IMR-90 (cell line): ENCODE measurements at regions not wholly inside any gene's neighbourhood (a gene's known extent, or its start where the extent isn't known, plus 50 kb on each side); places are given as distances from the start of the nearest gene placed in this dataset.

ENCODE experiments used
- ATAC-seq: fragments of 200-7000 bp; cut with Tn5 transposase; 2 replicates; pipeline ENCODE4 v1.9.1; 2020; ENCODE audit warnings: low read depth, mild to moderate bottlenecking, moderate library complexity
- BruUV-seq: library from RNA; stranded (reverse); fragments of 400-500 nt; replicated peaks from 2 replicates; lab custom pipeline; 2021; lab: Mats Ljungman, UMichigan
- CTCF ChIA-PET: fragments of 300-600 bp; formaldehyde crosslinking; extraction: SDS; loops from one replicate; lab custom pipeline; 2021; ENCODE audit warnings: antibody characterized with exemption; lab: Yijun Ruan, JAX
- POLR2A ChIA-PET: fragments of 300-600 bp; sonication (Branson Sonifier 250); formaldehyde crosslinking; loops from one replicate; lab custom pipeline; 2022; ENCODE audit warnings: antibody characterized with exemption; ENCODE audit not compliant: unreplicated experiment; lab: Charles Lee
- DNase-seq: peaks from one replicate; pipeline ENCODE4 v3.0.0; 2013
- H2AFZ ChIP-seq: replicated peaks from 2 replicates; pipeline ENCODE3; 2013; ENCODE audit warnings: low read length, mild to moderate bottlenecking; ENCODE audit not compliant: poor library complexity
- H2AK5ac ChIP-seq: 2 replicates; pipeline ENCODE4 v1.6.1; 2013; ENCODE audit warnings: low read depth, low read length, inconsistent platforms
- H2AK9ac ChIP-seq: replicated peaks from 2 replicates; pipeline ENCODE3; 2013; ENCODE audit warnings: mild to moderate bottlenecking, low read depth, low read length, moderate library complexity; ENCODE audit not compliant: poor library complexity
- H2BK120ac ChIP-seq: 2 replicates; pipeline ENCODE4 v1.6.1; 2013; ENCODE audit warnings: low read depth, low read length, inconsistent platforms
- H2BK15ac ChIP-seq: 3 replicates; pipeline ENCODE4 v1.6.1; 2013; ENCODE audit warnings: low read depth, low read length, inconsistent platforms
- H2BK20ac ChIP-seq: 2 replicates; pipeline ENCODE4 v1.6.1; 2013; ENCODE audit warnings: low read depth, mild to moderate bottlenecking, inconsistent platforms, low read length, moderate library complexity
- H2BK5ac ChIP-seq: 2 replicates; pipeline ENCODE4 v1.6.1; 2013; ENCODE audit warnings: mild to moderate bottlenecking, low read depth, low read length, inconsistent platforms; ENCODE audit not compliant: poor library complexity, severe bottlenecking
- H3K14ac ChIP-seq: replicated peaks from 2 replicates; pipeline ENCODE4 v1.6.1; 2013; ENCODE audit warnings: low read depth, low read length, inconsistent platforms
- H3K18ac ChIP-seq: 2 replicates; pipeline ENCODE4 v1.6.1; 2013; ENCODE audit warnings: low read depth, low read length, control low read depth
- H3K23ac ChIP-seq: 2 replicates; pipeline ENCODE4 v1.6.1; 2013; ENCODE audit warnings: low read depth, low read length, inconsistent platforms
- H3K27ac ChIP-seq: 2 replicates; pipeline ENCODE4 v1.5.1; 2013; ENCODE audit warnings: mild to moderate bottlenecking, control low read depth, low read length; ENCODE audit not compliant: insufficient read depth
- H3K27me3 ChIP-seq: 2 replicates; pipeline ENCODE4 v1.6.1; 2013; ENCODE audit warnings: low read length; ENCODE audit not compliant: control insufficient read depth, insufficient read depth
- H3K36me3 ChIP-seq: 2 replicates; pipeline ENCODE4 v1.6.1; 2013; ENCODE audit warnings: low read length, mixed read lengths; ENCODE audit not compliant: control insufficient read depth, insufficient read depth
- H3K4ac ChIP-seq: 2 replicates; pipeline ENCODE4 v1.6.1; 2013; ENCODE audit warnings: low read depth, low read length, inconsistent platforms
- H3K4me1 ChIP-seq: 2 replicates; pipeline ENCODE4 v1.6.1; 2013; ENCODE audit warnings: low read length, mixed read lengths; ENCODE audit not compliant: control insufficient read depth, insufficient read depth
- H3K4me2 ChIP-seq: 2 replicates; pipeline ENCODE4 v1.6.1; 2013; ENCODE audit warnings: low read depth, mild to moderate bottlenecking, control low read depth, low read length, moderate library complexity
- H3K4me3 ChIP-seq: 2 replicates; pipeline ENCODE4 v1.5.1; 2013; ENCODE audit warnings: low read depth, mild to moderate bottlenecking, control low read depth, low read length, moderate library complexity; ENCODE audit not compliant: insufficient read depth
- H3K56ac ChIP-seq: 2 replicates; pipeline ENCODE4 v1.6.1; 2013; ENCODE audit warnings: low read length, inconsistent platforms; ENCODE audit not compliant: insufficient read depth; ENCODE audit errors: extremely low read depth
- H3K79me1 ChIP-seq, 2 experiments: 2 replicates each; pipeline ENCODE4 v1.6.1; 2013; ENCODE audit warnings: low read length in 2 of 2, inconsistent platforms in 1 of 2, low read depth in 1 of 2
- H3K9ac ChIP-seq: 2 replicates; pipeline ENCODE4 v1.6.1; 2013; ENCODE audit warnings: low read depth, low read length, control low read depth
- H3K9me1 ChIP-seq: 2 replicates; pipeline ENCODE4 v1.6.1; 2013; ENCODE audit warnings: low read length, inconsistent platforms; ENCODE audit not compliant: insufficient read depth
- H3K9me3 ChIP-seq: 2 replicates; pipeline ENCODE4 v1.6.1; 2013; ENCODE audit warnings: low read length; ENCODE audit not compliant: control insufficient read depth, insufficient read depth
- H4K20me1 ChIP-seq: 2 replicates; pipeline ENCODE4 v1.6.1; 2013; ENCODE audit warnings: low read length, inconsistent platforms; ENCODE audit not compliant: insufficient read depth
- H4K5ac ChIP-seq: 2 replicates; pipeline ENCODE4 v1.6.1; 2013; ENCODE audit warnings: mild to moderate bottlenecking, low read depth, low read length, control low read depth
- H4K8ac ChIP-seq, 2 experiments: 2 replicates each; pipeline ENCODE4 v1.6.1; 2013; ENCODE audit warnings: low read depth in 2 of 2, low read length in 2 of 2, control low read depth in 1 of 2, inconsistent platforms in 1 of 2
- H4K91ac ChIP-seq: 2 replicates; pipeline ENCODE4 v1.6.1; 2013; ENCODE audit warnings: low read depth, low read length, inconsistent platforms; ENCODE audit not compliant: insufficient read depth
- BHLHE40 ChIP-seq: fragments of 150-350 bp; IDR thresholded peaks from 2 replicates; pipeline ENCODE4 v1.6.1; 2016; ENCODE audit warnings: mild to moderate bottlenecking, low read depth, low read length
- CEBPB ChIP-seq: IDR thresholded peaks from 2 replicates; pipeline ENCODE4 v1.6.1; 2012; ENCODE audit warnings: low read depth, low read length, improper control_type of control experiment
- CHD1 ChIP-seq: IDR thresholded peaks from 2 replicates; pipeline ENCODE4 v1.6.1; 2012; ENCODE audit warnings: low read depth, low read length, improper control_type of control experiment
- FOS ChIP-seq: fragments of 150-350 bp; IDR thresholded peaks from 2 replicates; pipeline ENCODE4 v1.6.1; 2016; ENCODE audit warnings: low read depth, low read length
- MAFK ChIP-seq: IDR thresholded peaks from 2 replicates; pipeline ENCODE4 v1.6.1; 2012; ENCODE audit warnings: low read depth, low read length, improper control_type of control experiment
- MAZ ChIP-seq: IDR thresholded peaks from 2 replicates; pipeline ENCODE4 v1.6.1; 2012; ENCODE audit warnings: low read depth, mild to moderate bottlenecking, low read length, improper control_type of control experiment, moderate library complexity, borderline replicate concordance
- MXI1 ChIP-seq: IDR thresholded peaks from 2 replicates; pipeline ENCODE4 v1.6.1; 2012; ENCODE audit warnings: low read depth, mild to moderate bottlenecking, low read length, moderate library complexity, borderline replicate concordance
- NFE2L2 ChIP-seq: fragments of 150-350 bp; IDR thresholded peaks from 2 replicates; pipeline ENCODE4 v1.6.1; 2016; ENCODE audit warnings: low read depth, mild to moderate bottlenecking, low read length
- POLR2A ChIP-seq: IDR thresholded peaks from 2 replicates; pipeline ENCODE4 v1.6.1; 2012; ENCODE audit warnings: mild to moderate bottlenecking, low read depth, low read length
- RAD21 ChIP-seq: IDR thresholded peaks from 2 replicates; pipeline ENCODE4 v1.6.1; 2012; ENCODE audit warnings: low read length, improper control_type of control experiment
- RCOR1 ChIP-seq: IDR thresholded peaks from 2 replicates; pipeline ENCODE4 v1.6.1; 2012; ENCODE audit warnings: mild to moderate bottlenecking, low read length, improper control_type of control experiment; ENCODE audit not compliant: insufficient replicate concordance
- RFX5 ChIP-seq: IDR thresholded peaks from 2 replicates; pipeline ENCODE4 v1.8.0; 2012; ENCODE audit warnings: low read depth, mild to moderate bottlenecking, low read length, moderate library complexity
- SMC3 ChIP-seq: fragments of 150-350 bp; IDR thresholded peaks from 2 replicates; pipeline ENCODE4 v1.6.1; 2016; ENCODE audit warnings: low read depth, mild to moderate bottlenecking, antibody characterized with exemption, low read length, moderate library complexity
- USF2 ChIP-seq: fragments of 150-350 bp; IDR thresholded peaks from 2 replicates; pipeline ENCODE4 v1.6.1; 2017; ENCODE audit warnings: mild to moderate bottlenecking, antibody characterized with exemption, low read length, low read depth
- WGBS, 2 experiments: methylation state at CpG; one replicate each; pipeline versions ENCODE4 v1.1.5 to v1.1.7; 2013; ENCODE audit warnings: missing lambda C conversion rate in 2 of 2; ENCODE audit not compliant: insufficient read length in 1 of 2; ENCODE audit errors: extremely low coverage in 2 of 2; 5-methylcytosine and 5-hydroxymethylcytosine counted together
- dilution Hi-C: fragments of 300-500 bp; cut with HindIII; formaldehyde crosslinking; loops from one replicate; pipeline ENCODE4 v1.14.3; 2018; ENCODE audit warnings: low sequenced_read_pairs; ENCODE audit not compliant: unreplicated experiment
- in situ Hi-C: fragments of 300-500 bp; cut with MboI; formaldehyde crosslinking; loops from 3 replicates; pipeline ENCODE4 v1.14.3; 2019; ENCODE audit warnings: low sequenced_read_pairs, inconsistent platforms, mixed read lengths
- intact Hi-C: fragments of 100-400 bp; cut with micrococcal nuclease; formaldehyde crosslinking; loops from 2 replicates; pipeline ENCODE4 v1.10.0; 2022
- TF ChIP-seq, protein P1 (sequence below): conservative IDR thresholded peaks from 2 replicates; pipeline ENCODE4 v1.5.1; 2012; ENCODE audit warnings: mild to moderate bottlenecking, low read depth, low read length, improper control_type of control experiment
- TF ChIP-seq, protein P2 (sequence below): fragments of 150-350 bp; IDR thresholded peaks from 2 replicates; pipeline ENCODE4 v1.6.1; 2016; ENCODE audit warnings: low read depth, mild to moderate bottlenecking, low read length, moderate library complexity, borderline replicate concordance

- Histone ChIP-seq H4K5ac (no peak overlapping the region), H3K4me3 (no peak overlapping the region), H3K9ac (no peak overlapping the region), H3K56ac (no peak overlapping the region), H3K4me2 (no peak overlapping the region), H2AK5ac (no peak overlapping the region), H4K91ac (no peak overlapping the region), H3K27me3 (no peaks in the 10 kb centered on the region; the same call in 1 of the 2 replicates), H3K9me3 (no peaks in the 10 kb centered on the region), H4K8ac (no peak overlapping the region), H3K18ac (no peak overlapping the region), H3K14ac (no peak overlapping the region), H2AK9ac (no peak overlapping the region), H3K79me1 (no peaks in the 10 kb centered on the region), H4K20me1 (no peaks in the 10 kb centered on the region), H3K27ac (no peak overlapping the region), H3K4me1 (no peaks in the 10 kb centered on the region), H2BK5ac (no peak overlapping the region), H2BK120ac (no peak overlapping the region), H3K9me1 (no peaks in the 10 kb centered on the region), H2AFZ (no peak overlapping the region), H3K36me3 (no peaks in the 10 kb centered on the region), H2BK20ac (no peak overlapping the region), H3K23ac (no peak overlapping the region), H3K4ac (no peak overlapping the region), H2BK15ac (no peak overlapping the region)
- dilution Hi-C loops, result no loop called here
- intact Hi-C loops, result no loop called here
- TF ChIP-seq, protein P1, sequence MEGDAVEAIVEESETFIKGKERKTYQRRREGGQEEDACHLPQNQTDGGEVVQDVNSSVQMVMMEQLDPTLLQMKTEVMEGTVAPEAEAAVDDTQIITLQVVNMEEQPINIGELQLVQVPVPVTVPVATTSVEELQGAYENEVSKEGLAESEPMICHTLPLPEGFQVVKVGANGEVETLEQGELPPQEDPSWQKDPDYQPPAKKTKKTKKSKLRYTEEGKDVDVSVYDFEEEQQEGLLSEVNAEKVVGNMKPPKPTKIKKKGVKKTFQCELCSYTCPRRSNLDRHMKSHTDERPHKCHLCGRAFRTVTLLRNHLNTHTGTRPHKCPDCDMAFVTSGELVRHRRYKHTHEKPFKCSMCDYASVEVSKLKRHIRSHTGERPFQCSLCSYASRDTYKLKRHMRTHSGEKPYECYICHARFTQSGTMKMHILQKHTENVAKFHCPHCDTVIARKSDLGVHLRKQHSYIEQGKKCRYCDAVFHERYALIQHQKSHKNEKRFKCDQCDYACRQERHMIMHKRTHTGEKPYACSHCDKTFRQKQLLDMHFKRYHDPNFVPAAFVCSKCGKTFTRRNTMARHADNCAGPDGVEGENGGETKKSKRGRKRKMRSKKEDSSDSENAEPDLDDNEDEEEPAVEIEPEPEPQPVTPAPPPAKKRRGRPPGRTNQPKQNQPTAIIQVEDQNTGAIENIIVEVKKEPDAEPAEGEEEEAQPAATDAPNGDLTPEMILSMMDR, result no peak
- TF ChIP-seq CEBPB (no peak), SMC3 (no peak), MAFK (no peak), USF2 (no peak), BHLHE40 (no peak), RCOR1 (no peak), MAZ (no peak), FOS (no peak), NFE2L2 (no peak), MXI1 (no peak), POLR2A (no peak), RFX5 (no peak), RAD21 (no peak), CHD1 (no peak)
- TF ChIP-seq, protein P2, sequence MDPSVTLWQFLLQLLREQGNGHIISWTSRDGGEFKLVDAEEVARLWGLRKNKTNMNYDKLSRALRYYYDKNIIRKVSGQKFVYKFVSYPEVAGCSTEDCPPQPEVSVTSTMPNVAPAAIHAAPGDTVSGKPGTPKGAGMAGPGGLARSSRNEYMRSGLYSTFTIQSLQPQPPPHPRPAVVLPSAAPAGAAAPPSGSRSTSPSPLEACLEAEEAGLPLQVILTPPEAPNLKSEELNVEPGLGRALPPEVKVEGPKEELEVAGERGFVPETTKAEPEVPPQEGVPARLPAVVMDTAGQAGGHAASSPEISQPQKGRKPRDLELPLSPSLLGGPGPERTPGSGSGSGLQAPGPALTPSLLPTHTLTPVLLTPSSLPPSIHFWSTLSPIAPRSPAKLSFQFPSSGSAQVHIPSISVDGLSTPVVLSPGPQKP, result no peak
- DNase-seq (no peak), ATAC-seq (no peak)
- WGBS, 2 experiments, result 87% methylated on average over 6 of the region's 9 CpGs; no CpG with 5 or more reads in 1 of the 2 experiments
- ChIA-PET CTCF (no interaction called here), POLR2A (no interaction called here)
- in situ Hi-C loops, result no loop called here
- BruUV-seq, result no TSS peak
Measured at GRCh38 chr9:89759572-89759971, 154.8 kb downstream of the GADD45G start.
